ENCODE measurements at regions not wholly inside any gene's neighbourhood (a gene's known extent, or its start where the extent isn't known, plus 50 kb on each side); places are given as distances from the start of the nearest gene placed in this dataset.

GRCh38 chr10:129343141-129343540 is 123.9 kb upstream of the MGMT start:
- H3K4me3 ChIP-seq (replicated peaks; ENCODE audit: low read depth, low read length) = no peak overlapping the region
- no peak for TF ChIP-seq CTCF (IDR thresholded peaks at IDR 0.05; ENCODE audit: low read depth, low read length, missing control alignments)
- DNase-seq (ENCODE audit: extremely low read depth, low read depth) = no peak

- no peak for TF ChIP-seq CTCF (IDR thresholded peaks at IDR 0.05; ENCODE audit: low read depth, low read length, missing control alignments)
- H3K4me3 ChIP-seq (replicated peaks; ENCODE audit: low read depth, low read length) = no peak overlapping the region
- no peak for DNase-seq (ENCODE audit: extremely low read depth, low read depth)
Observed at GRCh38 chr10:129344103-129344502, 122.9 kb upstream of the MGMT start.

- H3K4me3 ChIP-seq (replicated peaks; ENCODE audit: low read depth, low read length) = no peak overlapping the region
- no peak for DNase-seq (ENCODE audit: extremely low read depth, low read depth)
- no peak for TF ChIP-seq CTCF (IDR thresholded peaks at IDR 0.05; ENCODE audit: low read depth, low read length, missing control alignments)
Observed at GRCh38 chr10:129344731-129345355, 122.2 kb upstream of the MGMT start.

GRCh38 chr10:129345763-129346162 is 121.3 kb upstream of the MGMT start:
- no peak overlapping the region for H3K4me3 ChIP-seq (replicated peaks; ENCODE audit: low read depth, low read length)

GRCh38 chr10:129350690-129351089 is 116.4 kb upstream of the MGMT start:
- no peak for TF ChIP-seq CTCF (IDR thresholded peaks at IDR 0.05; ENCODE audit: low read depth, low read length, missing control alignments)
- DNase-seq (ENCODE audit: extremely low read depth, low read depth) = no peak
- no peak overlapping the region for H3K4me3 ChIP-seq (replicated peaks; ENCODE audit: low read depth, low read length)

More at GRCh38 chr10:129345763-129346162, 121.3 kb upstream of the MGMT start:
- no peak for DNase-seq (ENCODE audit: extremely low read depth, low read depth)
- no peak for TF ChIP-seq CTCF (IDR thresholded peaks at IDR 0.05; ENCODE audit: low read depth, low read length, missing control alignments)

GRCh38 chr10:129353101-129353500 is 113.9 kb upstream of the MGMT start:
- TF ChIP-seq CTCF (IDR thresholded peaks at IDR 0.05; ENCODE audit: low read depth, low read length, missing control alignments) = no peak
- no peak for DNase-seq (ENCODE audit: extremely low read depth, low read depth)
- H3K4me3 ChIP-seq (replicated peaks; ENCODE audit: low read depth, low read length) = no peak overlapping the region

GRCh38 chr10:129360046-129360445 is 107.0 kb upstream of the MGMT start:
- no peak for DNase-seq (ENCODE audit: extremely low read depth, low read depth)
- H3K4me3 ChIP-seq (replicated peaks; ENCODE audit: low read depth, low read length) = no peak overlapping the region
- no peak for TF ChIP-seq CTCF (IDR thresholded peaks at IDR 0.05; ENCODE audit: low read depth, low read length, missing control alignments)

Data from HFF-Myc (cell line).